Myocyte (in vitro differentiated cells): ENCODE measurements at regions not wholly inside any gene's neighbourhood (a gene's known extent, or its start where the extent isn't known, plus 50 kb on each side); places are given as distances from the start of the nearest gene placed in this dataset.
"Not testable (repeated sequence)": the region's sequence is repeated elsewhere in the genome, so short reads cannot be mapped to it uniquely, and the experiment has no call there.

Experiments
- DNase-seq: peaks from one replicate; pipeline ENCODE4 v3.0.0-alpha.2; 2012; ENCODE audit warnings: low read depth

- DNase-seq = not testable (repeated sequence)
Measured at GRCh38 chr3:139270652-139271051, 73.2 kb upstream of the MRPS22 start.

GRCh38 chr3:139280027-139280671, 63.7 kb upstream of the MRPS22 start:
- DNase-seq = no peak

GRCh38 chr3:139281096-139281495, 62.7 kb upstream of the MRPS22 start:
- DNase-seq = no peak

GRCh38 chr3:139281522-139282196, 62.2 kb upstream of the MRPS22 start:
- DNase-seq = peak; percentile 66

GRCh38 chr3:139283301-139283700, 60.5 kb upstream of the MRPS22 start:
- no peak for DNase-seq

GRCh38 chr3:139284221-139284620, 59.6 kb upstream of the MRPS22 start:
- DNase-seq = no peak

- peak; percentile 87 for DNase-seq
Measured at GRCh38 chr3:139285691-139286090, 58.1 kb upstream of the MRPS22 start.

GRCh38 chr3:139286241-139286640, 57.6 kb upstream of the MRPS22 start:
- DNase-seq = no peak

- no peak for DNase-seq
Measured at GRCh38 chr3:139286825-139287224, 57.0 kb upstream of the MRPS22 start.

GRCh38 chr3:139287557-139287956, 56.3 kb upstream of the MRPS22 start:
- DNase-seq = no peak

- DNase-seq = no peak
Measured at GRCh38 chr3:139288266-139288821, 55.5 kb upstream of the MRPS22 start.

- DNase-seq = no peak
Measured at GRCh38 chr3:139289860-139290524, 53.8 kb upstream of the MRPS22 start.

- no peak for DNase-seq
Measured at GRCh38 chr3:139291276-139292051, 52.4 kb upstream of the MRPS22 start.

GRCh38 chr3:139292192-139292591, 51.6 kb upstream of the MRPS22 start:
- no peak for DNase-seq

GRCh38 chr3:139292711-139293664, 50.8 kb upstream of the MRPS22 start:
- no peak for DNase-seq

- no peak for DNase-seq
Measured at GRCh38 chr3:139293665-139294023, 50.2 kb upstream of the MRPS22 start.
